ENCODE measurements at regions not wholly inside any gene's neighbourhood (a gene's known extent, or its start where the extent isn't known, plus 50 kb on each side); places are given as distances from the start of the nearest gene placed in this dataset.

DNA sequence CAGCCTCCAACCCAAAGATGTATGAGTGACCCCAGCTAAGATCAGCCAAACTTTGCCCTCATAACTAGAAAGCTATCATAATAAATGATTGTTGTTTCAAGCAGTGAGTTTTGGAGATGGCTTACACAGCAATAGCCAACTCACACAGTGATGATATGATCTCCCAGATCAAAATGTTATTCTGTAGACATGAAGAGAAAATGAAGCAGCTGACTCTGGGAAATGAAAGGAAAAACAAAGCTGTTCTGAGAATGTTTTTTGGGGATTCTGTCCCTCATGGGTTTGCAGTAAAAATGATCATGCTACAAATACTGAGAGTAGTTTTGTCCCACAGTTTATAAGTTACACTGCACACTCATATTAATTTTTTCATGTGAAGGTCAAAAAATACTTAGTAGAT, 617.8 kb downstream of the MRPL39 start:
- no peak for DNase-seq

DNA sequence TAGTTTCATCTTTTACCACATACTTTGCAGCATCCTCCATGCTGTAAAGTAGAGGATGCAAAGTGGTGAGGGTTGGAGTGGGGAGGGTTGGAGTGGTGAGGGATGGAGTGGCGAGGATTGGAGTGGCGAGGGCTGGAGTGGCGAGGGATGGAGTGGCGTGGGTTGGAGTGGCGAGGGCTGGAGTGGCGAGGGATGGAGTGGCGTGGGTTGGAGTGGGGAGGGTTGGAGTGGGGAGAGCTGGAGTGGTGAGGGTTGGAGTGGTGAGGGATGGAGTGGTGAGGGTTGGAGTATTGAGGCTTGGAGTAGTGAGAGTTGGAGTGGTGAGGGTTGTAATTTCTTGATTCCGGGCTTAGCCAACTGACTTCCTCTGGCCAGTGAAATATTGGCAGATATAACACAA, 618.3 kb downstream of the MRPL39 start:
- no peak for DNase-seq

DNA sequence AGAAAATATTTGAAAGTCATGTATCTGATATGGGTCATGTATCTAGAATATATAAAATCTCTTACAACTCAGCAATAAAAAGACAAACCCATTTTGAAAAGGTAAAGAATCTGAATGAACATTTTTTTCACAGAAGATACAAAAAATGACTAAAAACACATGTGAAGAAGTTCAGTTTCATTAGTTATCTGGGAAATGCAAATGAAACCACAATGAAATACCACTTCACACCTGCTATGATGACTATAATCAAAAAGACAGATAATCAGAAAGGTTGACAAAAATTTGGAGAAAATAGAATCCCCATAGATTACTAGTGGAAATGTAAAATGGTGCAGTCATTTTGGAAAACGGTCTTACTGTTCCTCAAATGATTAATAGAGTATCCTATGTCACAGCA, 631.0 kb downstream of the MRPL39 start:
- DNase-seq: no peak

DNA sequence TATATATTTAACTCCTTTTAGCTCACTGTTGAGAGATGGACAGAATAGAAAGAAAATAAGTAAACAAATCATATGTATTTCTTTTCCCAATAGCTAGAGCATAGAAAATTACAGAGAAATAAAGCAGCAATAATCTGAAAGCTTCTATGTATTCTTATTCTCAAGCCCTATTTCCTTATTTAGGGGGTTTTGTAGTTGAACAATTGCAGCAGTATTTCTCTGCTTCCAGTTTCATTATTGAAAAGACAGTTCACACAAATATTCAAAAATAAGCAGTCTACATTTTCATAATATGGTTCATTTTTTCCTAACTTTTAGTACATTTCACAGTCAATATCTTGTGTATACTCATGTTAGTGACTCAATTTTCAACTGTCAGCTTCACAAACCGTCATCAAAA, 638.2 kb downstream of the MRPL39 start:
- no peak for DNase-seq

DNA sequence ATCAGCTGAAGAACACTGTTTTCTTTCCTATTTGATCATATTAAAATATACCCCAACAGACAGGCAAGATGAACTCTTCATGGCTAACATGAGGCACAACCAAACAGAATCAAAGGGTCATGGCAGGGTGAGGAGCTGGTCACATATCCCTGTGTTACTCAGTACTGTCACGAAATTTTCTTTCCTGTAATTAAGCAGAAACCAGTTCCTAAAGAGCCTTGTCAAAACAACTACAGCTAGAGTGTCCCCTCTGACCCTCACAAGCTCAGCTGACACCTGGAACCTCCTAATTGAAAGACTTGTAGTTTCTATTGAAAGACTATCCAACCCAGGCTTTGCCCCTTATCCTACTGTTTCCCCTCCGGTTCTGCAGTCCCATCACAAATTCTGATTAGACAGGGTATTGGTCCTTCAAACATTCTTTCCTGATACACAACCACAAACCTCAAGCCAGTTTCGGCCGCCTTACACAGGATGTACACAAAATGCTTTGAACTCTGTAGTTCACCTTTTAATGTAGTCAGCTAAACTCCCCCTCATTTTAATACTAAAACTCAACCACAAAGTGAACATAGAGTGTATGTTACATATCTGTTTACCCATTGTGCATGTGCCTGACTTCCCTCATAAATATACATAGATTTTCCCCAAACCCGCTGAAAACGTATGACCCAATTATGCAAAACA, 651.9 kb downstream of the MRPL39 start:
- no peak for DNase-seq

DNA sequence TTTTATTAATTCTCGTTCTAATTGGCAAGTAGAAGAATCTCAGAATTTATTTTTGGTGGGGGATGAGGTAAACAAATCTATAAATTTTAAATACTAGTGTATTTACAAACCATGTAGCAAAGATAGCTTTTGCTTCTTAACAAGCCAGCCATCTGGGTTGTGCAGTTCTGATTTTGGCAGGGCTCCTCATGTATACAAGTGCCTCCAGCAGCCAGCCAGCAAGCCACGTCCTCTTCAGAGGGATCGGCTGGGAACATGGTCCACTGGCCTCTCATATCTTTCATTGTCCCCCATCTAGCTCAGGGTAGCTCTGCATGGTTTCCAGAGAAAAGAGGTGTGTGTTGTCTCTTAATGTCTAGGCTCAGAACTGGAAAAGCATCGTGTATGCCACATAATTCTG, 659.1 kb downstream of the MRPL39 start:
- no peak for DNase-seq

DNA sequence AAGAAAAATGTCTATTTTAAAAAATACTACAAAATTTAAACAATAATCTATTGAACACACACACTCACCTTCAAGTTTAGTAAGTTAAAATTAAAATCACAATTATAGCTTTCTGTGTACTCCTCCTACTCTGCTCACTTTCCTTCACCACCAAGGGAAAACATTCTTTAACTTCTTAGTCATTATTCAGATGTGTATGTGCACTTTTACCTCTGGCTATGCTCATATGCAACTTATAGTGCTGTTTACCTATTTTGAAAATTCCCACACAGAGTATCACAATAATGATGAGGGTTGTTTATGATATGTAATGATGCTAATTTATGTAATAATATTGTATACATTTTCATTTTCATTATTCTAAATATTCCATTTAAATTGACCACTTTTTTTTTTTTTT, 661.4 kb downstream of the MRPL39 start:
- no peak for DNase-seq

DNA sequence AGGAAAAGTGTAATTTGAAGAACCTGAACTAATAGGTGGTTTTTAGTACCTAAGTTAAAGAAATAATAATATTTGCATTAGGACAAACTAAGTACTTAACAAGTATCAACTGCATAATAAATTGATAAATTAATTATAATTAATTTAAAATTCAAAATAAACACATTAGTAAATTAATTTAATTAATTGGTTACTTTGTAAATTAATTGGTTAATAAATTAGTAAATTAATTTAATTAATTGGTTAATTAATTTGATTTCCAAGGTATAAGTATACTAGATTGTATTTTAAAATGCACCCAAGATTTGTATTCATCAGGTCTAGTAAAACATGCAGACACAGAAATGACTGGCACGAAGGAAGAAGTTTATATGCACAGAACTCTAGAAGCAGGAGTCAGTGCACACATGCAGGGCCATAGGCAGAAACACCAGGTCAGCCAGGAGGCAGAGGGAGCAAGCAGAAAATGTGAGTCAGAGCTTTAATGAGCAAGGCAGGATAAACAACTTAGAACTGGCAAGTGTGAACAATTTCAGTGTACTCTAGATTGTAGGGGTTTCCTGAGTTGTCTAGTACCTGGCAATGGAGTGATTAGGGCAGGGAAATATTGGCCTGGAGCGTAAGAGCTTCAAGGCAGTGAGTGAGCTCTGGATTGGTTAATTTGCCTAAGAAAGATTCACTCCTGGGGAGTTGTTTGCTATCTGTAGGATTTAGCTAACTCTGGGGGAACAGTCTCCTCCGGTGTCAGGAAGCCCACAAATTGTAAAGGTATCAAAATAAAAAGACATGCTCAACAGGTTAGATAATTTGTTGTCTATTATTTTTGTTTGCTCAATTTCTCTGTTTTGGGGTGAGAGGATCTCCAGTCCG, 665.7 kb downstream of the MRPL39 start:
- no peak for DNase-seq

DNA sequence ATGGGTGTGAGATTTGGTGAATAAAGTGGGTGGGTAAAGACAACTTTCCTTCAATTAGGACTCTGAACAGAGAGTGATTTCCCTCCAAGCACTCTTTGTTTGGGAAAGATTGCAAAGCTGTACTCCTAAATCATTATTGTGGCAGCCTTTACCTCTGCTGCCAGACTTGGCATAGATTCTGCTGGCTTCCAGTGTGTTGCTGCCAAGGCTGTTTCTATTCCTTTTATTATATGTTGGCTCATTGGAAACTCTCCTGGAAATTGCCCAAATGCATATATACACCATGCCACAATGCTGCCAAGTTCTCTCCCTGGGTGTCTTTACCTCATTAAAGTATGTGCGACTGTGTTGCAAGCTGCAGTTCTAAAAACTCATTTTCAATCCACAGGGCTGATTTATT, 668.0 kb downstream of the MRPL39 start:
- no peak for DNase-seq

DNA sequence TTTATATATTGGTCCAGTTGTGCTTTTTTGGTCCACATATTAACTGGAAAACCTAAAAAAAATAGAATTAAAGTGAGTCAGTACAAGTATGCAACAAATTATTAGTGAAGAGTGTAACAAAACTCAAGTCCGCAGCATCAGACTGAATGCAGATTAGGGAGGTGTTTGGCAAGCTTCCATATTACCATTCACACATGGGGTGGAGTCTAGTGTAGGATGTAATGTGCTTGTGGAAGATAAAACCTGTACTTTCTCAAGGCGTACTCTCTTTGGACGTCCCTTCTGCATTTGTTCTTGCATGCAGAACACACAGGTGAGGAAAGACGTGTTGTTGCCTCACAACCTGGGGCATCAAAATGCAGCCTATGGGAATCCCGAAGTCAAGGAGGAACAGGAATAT, 668.7 kb downstream of the MRPL39 start:
- DNase-seq: no peak

DNA sequence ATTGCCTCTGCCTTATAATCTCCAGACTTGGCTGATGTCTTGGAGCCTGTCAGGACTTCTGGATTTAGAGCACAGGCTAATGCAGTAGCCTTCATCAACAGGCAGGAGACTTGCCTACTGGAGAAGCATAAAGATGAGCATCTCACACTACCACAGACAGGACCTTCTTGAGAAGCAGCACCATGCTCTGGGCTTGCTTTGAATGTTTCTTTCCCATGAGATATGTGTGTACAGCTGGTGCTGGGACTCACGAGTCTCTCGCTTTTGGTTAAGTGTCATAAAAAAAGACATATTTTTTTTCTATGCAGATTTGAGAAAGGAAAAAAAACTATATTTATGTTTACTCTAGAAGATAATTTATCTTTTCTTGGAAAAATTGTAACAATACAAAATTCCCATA, 671.3 kb downstream of the MRPL39 start:
- no peak for DNase-seq

DNA sequence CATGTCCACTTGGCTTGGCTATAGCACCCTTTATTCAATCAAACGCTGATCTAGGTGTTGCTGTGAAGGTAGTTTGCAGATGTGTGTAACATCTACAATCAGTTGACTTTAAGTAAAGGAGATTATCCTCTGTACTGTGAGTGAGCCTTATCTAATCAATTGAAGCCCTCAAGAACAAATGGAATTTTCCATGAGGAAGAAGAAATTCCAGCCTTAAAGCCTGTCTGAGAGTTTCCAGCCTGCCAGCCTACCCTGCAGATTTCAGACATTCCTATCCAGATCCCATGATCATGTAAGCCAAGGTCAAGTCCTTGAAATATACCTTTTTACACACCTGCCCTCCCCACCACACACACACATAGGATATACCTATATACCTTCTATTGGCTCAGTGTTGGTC, 696.7 kb downstream of the MRPL39 start:
- no peak for DNase-seq

DNA sequence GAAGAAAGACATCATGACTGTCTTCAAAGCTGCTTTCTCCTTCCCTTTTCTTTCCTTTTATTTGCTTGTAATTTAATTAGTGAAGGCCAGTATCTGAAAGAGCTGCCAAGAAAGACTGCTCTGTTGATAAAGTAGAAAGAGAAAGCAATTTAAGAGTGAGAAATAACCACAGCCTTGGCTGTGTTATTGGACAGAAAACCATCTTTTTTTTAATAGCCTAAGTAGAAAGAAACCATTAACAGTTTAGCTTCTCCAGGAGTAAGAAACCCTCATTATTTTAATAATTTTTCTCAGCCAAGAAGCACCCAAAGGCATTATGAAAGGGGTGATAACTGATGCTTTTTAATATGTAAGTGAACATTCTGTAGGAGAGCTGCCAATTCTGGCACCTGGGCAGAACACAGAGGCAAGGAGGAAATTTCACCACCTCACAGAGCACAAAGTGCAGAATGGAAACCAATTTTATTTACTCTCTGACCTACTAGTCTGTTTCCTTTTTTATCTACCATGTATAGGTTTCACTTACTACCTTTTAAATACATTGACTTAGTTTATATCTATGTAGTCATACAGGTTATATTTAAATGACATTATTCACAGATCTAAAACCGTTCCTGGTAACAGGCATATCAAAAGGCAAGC, 703.2 kb downstream of the MRPL39 start:
- no peak for DNase-seq

DNA sequence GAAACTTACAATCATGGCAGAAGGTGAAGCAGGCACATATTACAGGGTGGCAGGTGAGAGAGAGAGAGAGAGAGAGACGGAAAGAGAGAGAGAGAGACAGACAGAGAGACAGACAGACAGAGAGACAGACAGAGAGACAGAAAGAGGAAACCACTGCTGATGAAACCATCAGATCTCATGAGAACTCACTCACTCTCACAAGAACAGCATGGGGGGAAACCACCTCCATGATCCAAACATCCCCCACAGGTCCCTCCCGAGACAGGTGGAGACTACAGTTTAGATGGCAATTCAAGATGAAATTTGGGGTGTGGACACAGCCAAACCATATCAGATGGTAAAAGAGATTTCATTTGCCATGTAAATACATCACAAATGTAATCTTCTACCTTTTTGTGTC, 708.1 kb downstream of the MRPL39 start:
- no peak for DNase-seq

DNA sequence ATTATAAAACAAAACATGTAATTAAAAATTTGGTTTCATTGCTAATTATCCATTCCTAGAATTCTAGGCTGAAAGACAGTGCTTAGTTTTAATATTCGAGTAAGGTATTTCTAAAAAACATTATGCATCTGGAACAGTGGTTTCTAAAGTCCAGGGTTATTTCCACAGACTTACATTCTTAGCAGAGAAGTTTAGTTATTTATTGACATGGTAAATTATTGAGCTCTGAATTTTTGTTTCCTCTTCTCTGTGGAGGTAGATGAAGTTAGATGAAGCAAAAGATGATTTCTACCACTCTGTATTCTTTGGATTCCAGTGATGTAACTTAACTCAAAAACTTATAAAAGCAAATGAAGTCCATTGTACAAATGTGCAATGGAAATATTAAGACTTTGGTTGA, 709.4 kb downstream of the MRPL39 start:
- no peak for DNase-seq

DNA sequence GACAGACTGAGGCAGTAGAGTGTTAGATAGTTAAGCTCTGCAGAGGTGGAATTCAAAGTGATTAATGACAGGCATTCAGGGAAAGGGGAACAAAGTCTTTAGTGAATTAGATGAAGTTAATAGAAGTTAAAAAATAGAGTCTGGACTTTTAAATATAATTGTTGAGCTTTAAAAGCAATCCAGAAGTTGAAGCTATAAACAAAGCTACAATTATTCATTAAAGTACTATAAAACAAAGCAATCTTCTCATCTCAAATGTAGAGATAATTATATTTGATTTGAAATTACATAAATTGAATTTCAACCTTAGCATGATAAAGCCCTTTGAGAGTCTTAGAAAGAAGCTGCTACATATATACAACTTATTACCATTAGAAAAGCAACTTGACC, 710.6 kb downstream of the MRPL39 start:
- no peak for DNase-seq

DNA sequence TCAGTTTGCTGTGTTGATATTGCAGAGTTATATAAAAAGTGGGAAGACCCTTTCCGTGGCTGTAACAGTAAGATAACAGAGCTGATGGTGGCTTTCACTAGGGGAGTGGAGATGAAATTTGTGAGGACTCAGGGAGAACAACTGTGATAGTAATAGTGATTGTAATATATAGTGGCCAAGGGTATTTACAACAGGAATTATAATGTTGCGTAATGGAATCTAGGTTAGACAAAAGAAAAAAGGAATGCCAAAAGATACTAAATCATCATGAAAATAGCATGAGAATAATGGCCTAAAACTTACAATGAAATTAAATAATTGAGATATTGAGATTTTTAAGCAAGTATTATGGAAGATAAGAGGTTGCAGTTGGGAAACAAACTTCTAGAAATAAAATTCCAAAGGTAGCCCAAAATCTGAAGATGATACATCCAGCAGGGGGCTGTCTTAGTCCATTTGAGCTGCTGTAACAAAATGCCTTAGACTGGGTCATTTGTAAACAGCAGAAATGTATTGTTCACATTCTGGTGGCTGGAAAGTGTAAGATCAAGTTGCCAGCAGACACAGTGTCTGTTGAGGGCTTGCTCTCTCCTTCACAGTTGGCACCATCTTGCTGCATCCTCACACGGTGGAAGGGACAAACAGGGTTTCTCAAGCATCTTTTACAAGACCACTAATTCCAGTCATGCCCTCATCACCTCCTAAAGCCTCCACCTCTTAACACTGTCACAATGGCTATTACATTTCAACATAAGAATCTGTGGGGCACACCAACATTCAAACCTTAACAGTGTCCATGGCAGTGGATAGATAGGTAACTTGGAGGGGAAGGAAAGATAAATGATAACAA, 711.2 kb downstream of the MRPL39 start:
- DNase-seq: no peak

DNA sequence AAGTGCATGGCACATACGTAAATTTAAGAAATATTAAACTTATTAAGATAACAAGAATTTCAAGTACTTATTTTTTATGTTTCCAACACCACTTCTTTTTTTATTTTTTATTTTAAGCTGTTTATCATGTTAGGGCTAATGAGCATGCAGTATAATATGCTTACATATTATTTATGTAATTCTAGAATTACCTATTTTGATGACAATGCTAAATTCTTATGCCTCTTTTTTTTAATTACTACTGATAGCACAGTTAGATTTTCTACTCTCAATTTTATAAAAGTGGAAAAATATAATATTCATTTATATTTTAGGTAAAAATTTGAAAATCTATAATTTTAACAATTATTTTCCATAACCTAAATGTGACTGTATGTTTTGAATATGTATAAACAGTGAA, 713.0 kb downstream of the MRPL39 start:
- no peak for DNase-seq

DNA sequence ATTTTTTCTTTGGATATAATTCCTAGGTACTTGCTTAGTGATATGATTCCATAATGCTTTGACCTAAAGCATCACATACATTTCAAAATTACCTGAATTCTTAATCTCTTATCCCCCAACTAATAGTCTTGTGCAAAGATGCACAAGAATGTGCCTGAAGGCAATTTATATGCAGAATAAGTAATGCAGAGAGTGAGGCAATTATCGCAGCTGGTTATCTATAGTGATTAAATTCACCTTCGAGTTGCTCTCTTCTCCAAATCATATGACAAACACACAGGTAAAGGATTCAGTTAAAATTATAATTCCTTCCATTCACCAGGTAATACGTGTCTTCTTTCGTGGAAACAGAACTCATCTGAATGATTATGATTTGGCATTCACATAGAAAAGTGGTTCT, 717.3 kb downstream of the MRPL39 start:
- DNase-seq: no peak

DNA sequence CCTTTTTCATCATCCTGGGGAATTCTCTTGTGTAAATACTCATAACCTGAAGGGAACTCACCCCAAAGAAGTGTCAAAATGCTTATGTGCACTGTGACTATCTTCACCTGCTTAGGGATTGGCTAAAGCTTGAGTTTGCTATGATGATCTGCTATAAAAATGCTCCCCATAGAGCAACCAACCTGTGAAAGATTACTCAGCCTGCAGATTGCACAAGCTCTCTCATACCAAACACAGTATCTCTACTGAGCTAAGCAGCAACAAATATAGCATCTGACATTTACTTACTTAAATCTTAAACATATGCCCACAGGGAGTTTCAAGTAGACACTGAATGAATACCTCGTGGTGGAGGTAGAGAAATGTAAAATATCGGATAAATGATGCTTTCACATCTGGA, 725.8 kb downstream of the MRPL39 start:
- no peak for DNase-seq

DNA sequence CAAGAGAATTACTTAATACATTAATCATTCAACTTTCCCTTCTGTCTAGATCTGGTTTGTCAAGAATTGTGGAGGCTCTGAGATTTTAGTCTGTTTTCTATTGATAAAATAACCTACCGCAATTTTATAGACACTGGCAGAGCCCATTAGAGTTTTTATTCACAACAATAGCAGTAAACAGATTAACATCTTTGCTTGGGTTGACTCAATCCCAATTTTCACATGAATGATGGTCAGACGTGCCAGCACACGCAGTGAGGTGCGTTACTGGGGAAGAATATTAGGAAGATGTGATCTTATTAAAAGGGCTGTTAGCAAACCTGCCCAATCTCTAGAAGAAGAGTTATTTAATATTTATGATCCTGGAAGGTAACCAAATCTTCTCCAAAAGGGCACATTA, 736.6 kb downstream of the MRPL39 start:
- DNase-seq: no peak

DNA sequence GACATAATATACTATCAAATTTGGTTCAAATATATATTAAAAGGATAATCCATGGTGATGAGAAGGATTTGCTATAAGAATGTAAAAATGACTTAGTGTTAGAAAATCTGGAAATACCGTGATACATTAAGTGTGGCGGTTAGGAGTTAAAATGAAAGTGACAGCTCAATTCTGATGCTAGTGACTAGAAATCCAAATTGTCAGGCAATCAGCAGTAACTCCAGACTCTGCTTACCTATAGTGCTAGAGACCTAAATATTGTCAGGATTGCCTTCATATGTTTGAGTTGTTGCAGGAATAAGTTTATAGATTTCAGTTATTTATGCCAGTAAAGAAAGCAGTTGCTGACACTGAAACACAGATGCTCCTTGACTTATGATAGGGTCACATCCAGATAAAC, 737.4 kb downstream of the MRPL39 start:
- DNase-seq: no peak

DNA sequence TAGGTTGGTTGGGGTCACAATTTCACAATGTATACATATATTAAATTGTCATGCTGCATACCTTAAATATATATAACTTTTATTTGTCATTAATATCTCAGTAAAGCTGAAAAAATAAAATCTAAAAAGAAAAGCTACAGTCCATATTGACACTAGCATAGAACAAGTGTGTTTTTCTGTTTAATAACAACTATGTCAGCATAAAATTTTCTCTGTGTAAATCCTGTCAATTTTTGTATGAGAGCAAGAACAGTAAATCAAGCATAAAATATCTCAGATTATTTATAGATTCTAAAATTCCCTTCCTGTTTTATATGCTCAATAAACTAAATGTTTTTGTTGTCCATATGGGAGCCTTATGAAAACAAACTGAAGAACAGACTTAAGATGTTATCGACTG, 739.2 kb downstream of the MRPL39 start:
- no peak for DNase-seq
